ENCODE measurements at regions not wholly inside any gene's neighbourhood (a gene's known extent, or its start where the extent isn't known, plus 50 kb on each side); places are given as distances from the start of the nearest gene placed in this dataset.

GRCh38 chr13:91297503-91297902, 50.0 kb upstream of the MIR17HG start:
- DNase-seq: no peak
